GM19239 (cell line): ENCODE measurements at regions not wholly inside any gene's neighbourhood (a gene's known extent, or its start where the extent isn't known, plus 50 kb on each side); places are given as distances from the start of the nearest gene placed in this dataset.
A peak's percentile ranks its signal among the peaks of the same experiment; 100 is the strongest.

Experiments used
- DNase-seq: peaks from one replicate; pipeline ENCODE4 v3.0.0; 2011; ENCODE audit warnings: low spot score; ENCODE audit not compliant: insufficient read length
- FAIRE-seq: peaks from 2 replicates; lab custom pipeline; 2011; peaks lifted over from hg19 to GRCh38; lab: Jason Lieb, UNC

DNA sequence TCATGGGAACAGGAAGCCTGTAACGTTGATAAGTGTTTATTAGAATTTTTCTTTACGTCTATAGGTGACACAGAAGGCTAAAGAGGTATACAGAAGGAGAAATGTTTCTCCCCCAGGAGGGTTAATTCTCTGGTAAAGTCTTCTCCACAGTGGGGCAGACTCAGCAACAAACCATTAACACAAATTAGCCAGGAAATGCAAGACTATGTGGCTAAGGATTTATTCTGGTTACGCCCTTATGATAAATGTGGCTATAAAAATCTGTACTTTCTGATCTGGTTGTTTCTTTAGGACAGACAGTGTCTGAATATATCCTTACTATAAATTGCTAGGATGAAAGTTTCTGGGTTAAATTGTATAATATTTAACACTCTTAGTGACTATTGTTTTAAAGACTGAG, 423.3 kb downstream of the FLRT2 start:
- DNase-seq (no peak), FAIRE-seq (no peak)

DNA sequence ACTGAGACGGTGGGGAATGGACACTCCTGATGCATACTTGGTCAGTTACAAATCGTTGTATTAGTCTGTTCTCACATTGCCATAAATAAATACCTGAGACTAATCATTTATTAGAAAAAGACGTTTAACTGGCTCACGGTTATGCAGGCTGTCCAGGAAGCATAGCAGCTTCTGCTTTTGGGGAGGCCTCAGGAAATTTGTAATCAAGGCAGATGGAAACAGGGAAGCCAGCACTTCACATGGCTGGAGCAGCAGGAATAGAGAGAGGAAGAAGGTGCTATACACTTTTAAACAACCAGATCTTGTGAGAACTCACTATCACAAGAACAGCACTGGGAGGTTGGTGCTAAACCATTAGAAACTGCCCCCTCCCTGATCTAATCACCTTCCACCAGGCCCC, 418.2 kb downstream of the FLRT2 start:
- FAIRE-seq (no peak), DNase-seq (no peak)

DNA sequence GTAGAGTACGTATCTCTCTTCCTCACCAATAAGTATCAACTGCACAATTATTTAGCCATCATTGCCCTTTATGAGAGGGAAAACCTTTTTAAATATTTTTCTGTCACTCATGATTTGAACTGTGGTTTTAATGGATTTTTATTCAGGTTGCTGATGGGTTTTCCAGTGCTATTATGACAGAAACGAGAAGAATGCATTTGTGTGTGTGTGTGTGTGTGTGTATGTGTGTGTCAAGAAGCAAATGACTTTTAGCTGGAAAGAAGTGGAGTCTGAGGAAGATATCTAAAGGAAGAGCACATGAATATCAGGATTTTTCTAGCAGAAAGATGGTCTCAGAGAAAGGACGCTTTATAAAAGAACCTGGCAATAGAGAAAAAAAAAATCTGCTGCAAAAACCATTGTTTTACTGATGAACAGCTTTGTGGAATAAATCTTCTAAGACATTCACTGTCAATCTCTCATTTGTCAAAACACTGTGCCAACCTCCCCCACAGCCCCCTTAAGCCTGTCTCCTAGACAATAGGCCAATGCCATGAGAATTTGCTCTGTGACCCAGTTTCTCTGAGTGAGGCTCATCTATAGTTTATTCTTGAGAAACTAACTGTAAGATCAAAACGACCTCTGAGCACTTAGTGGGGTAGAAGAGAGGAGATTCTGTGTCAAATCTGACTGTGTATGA, 417.7 kb downstream of the FLRT2 start:
- no peak for DNase-seq
- no peak for FAIRE-seq

DNA sequence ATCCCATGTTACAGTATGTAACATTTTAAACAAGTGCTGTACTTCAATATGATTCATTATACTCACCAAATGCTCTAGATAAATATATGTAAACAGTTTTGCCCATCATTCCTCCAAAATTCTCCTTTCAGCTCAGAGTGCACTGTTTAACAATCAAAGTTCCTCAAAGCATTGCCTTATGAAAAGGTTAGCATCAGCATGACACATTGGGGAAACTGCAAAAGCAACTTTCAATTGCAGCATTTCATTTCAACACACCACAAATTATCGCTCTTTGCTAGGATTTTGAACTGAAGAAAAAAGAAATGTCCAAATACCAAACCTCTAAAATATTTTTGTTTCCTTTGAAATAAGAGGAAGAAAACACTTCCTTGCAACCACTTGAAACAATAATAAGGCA, 413.2 kb downstream of the FLRT2 start:
- FAIRE-seq (no peak), DNase-seq (no peak)

DNA sequence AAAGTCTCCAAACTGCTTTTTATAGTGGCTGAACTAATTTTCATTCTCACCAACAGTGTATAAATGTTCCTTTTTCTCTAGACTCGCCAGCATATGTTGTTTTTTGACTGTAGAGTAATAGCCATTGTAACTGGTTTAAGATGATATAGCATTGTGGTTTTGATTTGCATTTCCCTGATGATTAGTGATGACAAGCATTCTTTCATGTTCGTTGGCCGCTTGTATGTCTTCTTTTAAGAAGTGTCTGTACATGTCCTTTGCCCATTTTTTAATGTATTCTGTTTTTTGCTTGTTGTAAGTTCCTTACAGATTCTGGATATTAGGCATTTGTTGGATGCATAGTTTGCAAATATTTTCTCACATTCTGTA, 404.9 kb downstream of the FLRT2 start:
- FAIRE-seq (no peak), DNase-seq (no peak)

DNA sequence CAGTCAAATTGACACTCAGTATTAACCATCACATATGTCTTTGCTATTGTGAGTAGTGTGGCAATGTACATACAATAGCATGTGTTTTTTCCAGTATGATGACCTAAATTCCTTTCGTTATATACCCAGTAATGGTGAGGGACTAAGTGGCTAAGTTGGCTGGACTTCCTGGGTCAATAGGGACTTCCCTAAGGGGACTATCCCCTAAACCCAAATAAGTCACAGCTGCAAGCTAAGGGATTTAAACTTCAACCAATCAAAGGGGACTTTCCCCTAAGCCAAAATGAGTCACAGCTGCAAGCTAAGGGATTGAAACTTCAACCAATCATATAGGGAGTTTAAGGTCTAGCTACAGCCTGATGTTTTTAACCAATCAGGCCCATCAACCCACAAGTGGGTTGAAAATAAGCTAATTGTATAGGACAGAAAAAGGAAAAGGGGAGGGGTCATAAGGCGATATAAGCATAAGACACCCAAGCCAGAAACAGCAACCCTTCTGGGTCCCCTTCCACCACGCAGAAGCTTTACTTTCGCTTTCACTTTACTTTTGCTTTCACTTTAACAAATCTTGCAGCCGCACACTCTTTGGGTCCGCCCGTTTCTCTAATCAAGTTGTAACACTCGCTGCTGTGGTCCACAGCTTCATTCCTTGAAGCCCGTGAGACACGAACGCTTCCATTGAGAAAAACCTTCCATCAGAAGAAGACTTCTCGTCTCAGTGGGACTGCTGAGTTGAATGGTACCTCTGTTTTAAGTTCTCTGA, 404.4 kb downstream of the FLRT2 start:
- peak; percentile 95 for FAIRE-seq
- peak; percentile 4 for DNase-seq

DNA sequence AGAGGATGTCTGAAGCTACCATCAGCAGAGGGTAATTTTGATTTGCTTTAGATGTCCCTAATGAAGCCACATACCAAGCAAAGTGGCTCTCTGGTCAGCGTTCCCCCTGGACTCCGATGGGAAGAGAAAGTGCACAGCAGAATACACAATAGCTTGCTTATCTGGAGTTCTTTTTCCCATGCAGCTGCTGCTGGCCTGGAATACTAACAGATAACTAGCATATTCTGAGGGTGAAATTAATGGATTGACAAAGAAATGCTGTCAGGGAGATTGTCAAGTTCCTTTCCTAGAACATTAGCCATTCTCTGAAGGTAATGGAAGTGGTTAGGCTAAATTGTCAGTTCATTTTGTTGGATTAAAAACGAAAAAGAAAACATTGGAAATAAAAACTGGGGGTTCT, 391.3 kb downstream of the FLRT2 start:
- FAIRE-seq (no peak), DNase-seq (no peak)

DNA sequence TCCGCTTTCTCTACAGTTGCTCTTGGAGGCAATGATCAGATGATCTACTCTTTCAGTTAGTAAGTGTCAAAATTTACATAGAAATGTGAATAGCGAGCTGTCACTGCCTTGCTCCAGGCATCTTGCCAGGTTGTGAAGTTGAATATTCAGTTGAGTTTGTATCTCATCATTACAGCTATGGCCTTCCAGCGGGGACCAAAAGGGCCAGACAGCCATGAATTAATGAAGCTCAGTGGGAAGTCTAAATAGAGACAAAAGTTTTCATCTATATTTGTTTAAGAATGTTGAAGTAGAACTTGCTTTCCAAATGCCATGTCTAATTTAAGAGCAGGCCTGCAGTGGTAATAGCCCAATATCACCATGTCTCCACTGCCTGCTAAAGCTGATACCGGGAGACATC, 387.8 kb downstream of the FLRT2 start:
- DNase-seq (no peak), FAIRE-seq (no peak)

DNA sequence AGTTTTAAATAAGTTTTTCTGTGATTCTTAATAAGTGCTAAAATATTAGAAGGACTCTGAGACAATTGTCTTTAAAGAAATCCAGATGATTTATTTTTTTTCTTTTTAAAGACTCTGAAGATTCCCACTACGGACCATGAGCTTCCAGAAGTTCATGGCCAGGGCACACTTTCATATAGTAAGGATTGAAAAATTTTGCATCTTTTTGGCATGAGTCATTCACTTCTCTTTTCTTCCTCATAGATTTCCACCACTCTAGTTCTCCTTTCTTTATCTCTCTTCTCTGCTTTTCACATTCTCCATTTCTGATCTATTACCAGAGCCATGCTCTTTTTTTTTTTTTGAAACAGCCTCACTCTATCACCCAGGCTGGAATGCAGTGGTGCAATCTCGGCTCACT, 385.8 kb downstream of the FLRT2 start:
- no peak for FAIRE-seq
- DNase-seq, result no peak

DNA sequence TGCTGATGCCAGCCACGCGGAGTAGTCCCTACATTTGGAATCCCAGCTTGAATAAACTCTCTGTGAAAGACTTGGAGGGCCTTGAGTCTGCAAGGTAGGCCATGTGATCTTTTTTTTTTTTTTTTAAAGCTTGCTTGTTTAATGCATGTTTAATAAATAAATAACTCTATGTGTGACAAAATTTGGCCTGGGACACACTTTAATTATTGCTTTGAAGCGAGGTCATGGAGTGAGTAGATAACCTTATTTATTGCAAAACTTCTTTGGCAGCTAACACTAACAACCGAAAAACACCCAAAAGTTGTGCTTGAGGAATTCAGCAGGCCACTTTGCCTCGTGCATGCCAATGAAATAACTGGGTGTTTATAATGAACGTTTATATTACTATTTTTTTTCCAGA, 382.2 kb downstream of the FLRT2 start:
- no peak for DNase-seq
- no peak for FAIRE-seq

DNA sequence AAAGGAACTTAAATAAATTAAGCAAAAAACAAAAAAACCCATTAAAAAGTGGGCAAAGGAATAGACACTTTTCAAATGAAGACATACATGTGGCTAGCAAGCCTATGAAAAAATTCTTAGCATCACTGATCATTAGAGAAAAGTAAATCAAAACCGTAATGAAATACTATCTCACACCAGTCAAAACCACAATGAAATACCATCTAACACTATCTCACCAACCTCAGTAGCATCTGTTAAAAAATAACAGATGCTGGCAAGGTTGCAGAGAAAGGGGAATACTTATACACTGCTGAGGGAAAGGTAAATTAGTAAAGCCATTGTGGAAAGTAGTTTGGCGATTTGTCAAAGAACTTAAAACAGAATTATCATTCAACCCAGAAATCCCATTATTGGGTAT, 381.1 kb downstream of the FLRT2 start:
- DNase-seq (no peak), FAIRE-seq (no peak)

DNA sequence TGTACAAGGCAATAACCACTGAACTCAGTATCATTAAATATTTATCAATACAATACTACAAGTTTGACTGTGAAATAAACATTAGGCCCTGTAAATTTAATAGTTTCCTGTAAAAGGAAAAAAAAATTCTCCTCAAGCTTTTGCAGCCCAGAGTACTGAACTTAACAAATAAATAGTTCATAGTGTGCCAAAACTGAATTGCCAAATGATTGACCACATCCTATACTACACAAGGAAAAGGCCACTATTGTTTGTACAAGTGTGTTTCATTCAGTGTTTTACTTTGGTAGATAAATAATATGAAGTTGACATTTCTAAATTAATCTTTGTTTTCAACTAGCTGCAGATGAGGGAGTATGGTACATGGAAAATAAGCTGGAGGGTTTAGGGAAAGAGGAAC, 379.6 kb downstream of the FLRT2 start:
- FAIRE-seq (no peak), DNase-seq (no peak)

DNA sequence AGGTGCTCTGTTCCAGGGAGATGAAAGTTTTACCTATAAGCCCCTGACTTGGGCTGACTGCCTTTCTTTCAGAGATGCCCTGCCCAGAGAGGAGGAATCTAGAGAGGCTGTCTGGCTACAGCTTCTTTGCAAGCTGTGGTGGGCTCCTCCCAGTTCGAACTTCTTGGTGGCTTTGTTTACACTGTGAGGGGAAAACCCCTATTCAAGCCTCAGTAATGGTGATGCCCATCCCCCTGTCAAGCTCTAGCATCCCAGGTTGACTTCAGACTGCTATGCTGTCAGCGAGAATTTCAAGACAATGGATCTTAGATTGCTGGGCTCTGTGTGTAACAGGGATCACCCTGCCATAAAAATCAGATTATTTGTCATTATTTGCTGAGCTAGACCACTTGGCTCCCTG, 377.6 kb downstream of the FLRT2 start:
- no peak for DNase-seq
- no peak for FAIRE-seq

DNA sequence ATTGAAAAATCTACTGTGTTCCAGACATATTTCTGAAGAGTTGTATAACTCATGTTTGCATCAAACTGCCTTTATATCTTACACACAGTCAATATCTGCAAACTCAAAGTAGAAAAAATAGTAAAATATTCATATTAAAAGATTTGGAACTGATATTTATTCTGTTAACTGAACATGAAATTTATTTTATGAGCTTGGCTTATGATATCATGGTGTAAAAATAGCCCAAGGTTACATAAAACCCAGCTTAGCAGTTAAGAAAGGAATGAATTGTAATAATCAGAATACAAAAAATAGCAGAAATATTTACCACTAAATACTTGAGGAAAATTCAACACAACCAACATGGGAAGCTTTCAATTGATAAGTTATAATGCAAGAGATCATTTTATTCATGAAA, 367.9 kb downstream of the FLRT2 start:
- DNase-seq (no peak), FAIRE-seq (no peak)

DNA sequence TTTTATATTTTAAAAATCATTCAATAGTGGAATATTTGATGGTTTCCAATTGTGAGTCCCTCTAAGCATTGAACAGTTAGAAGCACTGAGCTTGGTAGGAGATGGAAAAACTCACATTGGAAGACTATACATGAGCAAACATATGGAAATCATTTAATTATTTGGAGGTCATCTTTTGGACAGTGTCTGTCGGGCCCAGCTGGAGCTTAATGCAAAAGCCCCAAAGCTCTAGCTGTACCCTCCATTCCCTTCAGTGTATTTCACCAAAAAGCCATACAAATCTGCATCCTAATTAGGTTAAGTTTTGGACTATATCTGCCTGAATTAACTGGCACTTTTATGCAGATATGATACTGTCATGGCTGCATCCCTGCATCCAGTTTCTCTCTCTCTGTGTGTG, 365.7 kb downstream of the FLRT2 start:
- DNase-seq (no peak), FAIRE-seq (no peak)

DNA sequence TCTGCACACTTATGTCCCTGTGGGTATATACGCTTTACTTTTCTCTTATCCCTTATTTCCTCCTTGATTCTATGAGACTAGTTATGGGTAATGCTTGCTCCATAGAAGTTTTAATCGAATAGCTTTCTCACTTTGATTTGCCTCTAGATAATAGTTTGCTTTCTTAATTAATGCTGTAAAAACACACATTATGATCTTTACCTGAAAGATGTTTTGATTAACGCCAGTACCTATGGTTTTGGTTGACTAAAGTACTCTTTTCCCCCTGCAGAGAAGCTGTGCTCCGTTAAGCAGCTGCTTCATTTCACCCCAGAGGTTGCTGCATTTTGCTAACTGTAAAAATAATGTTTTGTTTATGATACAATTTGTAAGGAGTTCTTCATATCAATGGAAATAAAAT, 362.3 kb downstream of the FLRT2 start:
- no peak for DNase-seq
- FAIRE-seq, result no peak

DNA sequence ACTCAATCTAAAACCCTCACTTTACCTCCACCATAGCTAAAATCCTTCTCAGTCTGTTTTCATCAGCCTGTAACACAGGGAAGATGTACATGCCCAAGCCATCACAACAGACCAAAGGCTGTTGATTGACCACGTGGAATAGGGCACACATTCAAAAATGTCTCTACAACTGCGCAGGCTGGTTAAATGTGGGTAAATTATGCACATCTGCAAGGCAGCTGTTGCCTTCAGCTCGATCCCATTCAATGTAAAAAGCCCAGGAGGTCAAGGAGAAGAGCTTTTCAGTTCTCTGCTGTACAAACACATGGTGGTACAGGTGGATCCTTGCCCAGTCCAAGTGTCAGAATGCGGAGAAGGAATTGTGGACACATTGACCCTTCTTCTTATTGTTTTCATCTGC, 354.0 kb downstream of the FLRT2 start:
- FAIRE-seq, result no peak

DNA sequence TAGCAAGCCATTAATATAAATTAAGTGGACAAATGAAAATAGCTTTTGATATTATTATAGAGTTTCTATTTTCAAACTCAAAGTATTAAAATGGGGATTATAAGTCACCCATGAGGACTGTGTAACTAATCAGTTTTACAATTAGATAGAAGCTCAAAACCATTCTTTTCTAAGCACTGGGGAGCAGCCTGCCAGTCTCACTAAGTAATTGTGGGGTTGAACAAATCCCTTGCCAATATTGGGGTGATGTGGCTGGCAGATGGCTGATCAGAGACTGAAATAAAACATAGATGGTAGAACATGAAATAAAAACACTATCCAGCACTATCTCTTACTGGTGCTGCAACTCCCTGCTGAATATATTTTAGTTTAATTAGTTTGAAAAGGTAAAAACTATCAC, 353.2 kb downstream of the FLRT2 start:
- FAIRE-seq, result no peak
- no peak for DNase-seq

More for the DNA sequence above, 354.0 kb downstream of the FLRT2 start:
- no peak for DNase-seq

DNA sequence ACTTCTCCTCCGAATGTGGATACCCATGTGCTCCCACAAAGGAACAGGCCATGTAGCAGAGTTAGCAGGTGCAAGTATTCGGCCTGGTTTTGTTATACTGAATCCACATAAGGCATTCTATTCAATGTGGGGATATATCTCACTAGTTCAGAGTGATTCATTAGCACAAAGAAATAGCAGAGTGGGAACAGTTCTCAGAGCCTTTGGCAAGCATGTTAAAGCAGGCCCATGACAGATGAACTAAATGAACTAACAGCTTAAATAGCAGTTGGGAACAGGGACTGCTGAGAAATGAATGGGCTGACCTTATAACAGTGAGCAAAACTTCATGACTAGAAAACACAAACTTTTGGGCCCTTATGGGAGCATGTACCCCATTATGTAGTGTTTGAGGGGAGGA, 352.0 kb downstream of the FLRT2 start:
- no peak for DNase-seq
- FAIRE-seq, result no peak

DNA sequence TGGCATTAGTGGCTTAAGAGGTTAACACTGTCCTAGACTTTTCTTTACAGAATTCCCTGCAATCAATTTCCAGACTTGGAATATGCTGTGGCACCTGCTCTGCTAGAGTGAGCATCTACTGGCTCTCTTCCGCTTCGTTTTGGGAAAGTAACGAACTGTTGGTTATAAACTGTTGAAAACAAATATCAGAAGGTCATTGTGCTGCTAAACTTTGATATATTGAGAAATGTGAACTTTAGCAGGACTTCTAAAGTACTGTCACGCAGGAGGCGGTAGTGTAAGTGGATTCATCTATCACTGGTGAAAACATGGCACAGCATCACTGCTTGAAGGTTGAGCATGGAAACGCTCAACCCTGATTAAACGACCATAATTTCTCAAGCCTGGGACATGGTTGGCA, 348.9 kb downstream of the FLRT2 start:
- DNase-seq (no peak), FAIRE-seq (no peak)

DNA sequence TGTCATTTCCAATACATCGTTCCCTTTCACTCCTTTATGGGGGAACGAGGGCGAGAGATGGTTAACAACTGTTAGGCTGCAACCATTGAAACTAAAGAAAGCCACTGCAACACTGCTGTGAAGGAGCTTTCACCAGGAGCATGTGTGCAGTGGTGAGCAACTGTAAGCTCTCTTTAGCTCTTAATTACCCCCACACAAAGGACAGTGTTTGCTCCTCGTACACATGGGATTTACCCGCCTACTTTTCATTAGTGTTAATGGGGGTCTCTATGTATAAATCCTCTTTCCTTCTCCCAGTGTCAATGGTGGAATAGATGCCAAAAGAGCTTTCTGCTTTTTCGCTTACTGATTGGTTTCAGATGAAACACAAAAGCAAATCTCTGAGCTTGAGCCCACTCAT, 343.1 kb downstream of the FLRT2 start:
- FAIRE-seq, result no peak

DNA sequence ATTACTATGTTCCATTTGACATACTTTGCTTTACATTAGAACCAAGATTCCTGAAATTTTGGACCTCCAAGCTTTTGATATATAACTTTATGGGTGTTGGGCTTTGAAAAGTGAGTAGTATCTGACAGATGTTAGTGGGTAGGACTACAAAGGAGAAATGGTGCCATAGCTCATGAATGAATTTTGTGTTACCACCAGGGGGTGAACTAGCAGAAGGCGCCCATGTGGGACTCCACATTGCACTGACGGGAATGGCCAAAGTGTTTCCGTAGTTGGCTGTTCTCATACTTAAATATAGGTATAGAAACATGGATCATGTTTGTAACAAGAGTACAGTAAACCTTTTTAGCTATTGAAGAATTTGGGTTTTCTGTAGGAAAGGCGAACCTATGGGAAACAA, 337.5 kb downstream of the FLRT2 start:
- FAIRE-seq (no peak), DNase-seq (no peak)

More for the DNA sequence above, 343.1 kb downstream of the FLRT2 start:
- DNase-seq, result no peak
